HG02840 (cell line): ENCODE measurements at regions not wholly inside any gene's neighbourhood (a gene's known extent, or its start where the extent isn't known, plus 50 kb on each side); places are given as distances from the start of the nearest gene placed in this dataset.

ENCODE experiments used
- ATAC-seq: cut with Tn5 transposase; IDR thresholded peaks from one replicate; pipeline ENCODE4 v1.9.1; 2021; ENCODE audit warnings: mild to moderate bottlenecking, moderate library complexity, moderate number of reproducible peaks; ENCODE audit not compliant: unreplicated experiment, low FRiP score

DNA sequence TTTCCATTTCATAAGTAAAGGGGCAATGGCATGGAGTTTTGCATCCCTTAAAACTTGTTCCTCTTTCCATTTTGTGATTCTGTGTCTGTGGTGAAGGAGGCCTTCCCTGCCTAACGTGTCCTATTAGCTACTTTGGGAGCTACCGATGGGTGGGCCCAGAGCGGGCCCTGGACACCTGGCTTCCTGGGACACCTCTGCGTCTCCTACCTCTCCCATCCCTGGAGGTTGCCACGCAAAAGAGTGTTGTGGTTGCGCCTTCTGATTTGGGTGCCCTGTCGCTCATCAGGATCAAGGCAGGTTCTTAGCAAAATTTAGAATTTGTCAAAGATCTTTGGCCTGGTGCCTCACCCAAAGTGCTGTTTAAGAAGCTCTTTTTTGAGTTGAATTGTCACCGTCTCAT is 116.4 kb upstream of the CACNA1E start:
- no peak for ATAC-seq

DNA sequence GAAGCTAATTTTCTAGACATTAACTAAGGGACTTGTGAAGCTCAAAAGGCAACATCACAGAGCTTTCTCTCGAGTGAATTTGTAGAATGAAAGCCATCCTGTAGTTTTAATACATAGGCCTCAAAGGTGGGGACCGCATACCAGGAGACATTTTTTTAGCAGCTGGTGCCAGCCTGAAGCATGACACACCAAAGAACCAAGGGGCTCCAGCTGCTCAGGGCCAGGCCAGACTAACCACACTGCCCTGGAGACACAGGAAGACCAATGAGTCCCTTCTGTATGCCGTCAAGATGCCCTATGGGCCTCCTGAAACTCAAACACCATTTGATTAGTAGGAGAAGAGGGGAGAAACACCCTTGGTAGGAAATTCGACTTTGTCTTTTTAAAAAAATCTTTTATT is 113.9 kb upstream of the CACNA1E start:
- no peak for ATAC-seq

GRCh38 chr1:181383695-181384094 is 99.6 kb upstream of the CACNA1E start:
- no peak for ATAC-seq

GRCh38 chr1:181386340-181386739 is 97.0 kb upstream of the CACNA1E start:
- no peak for ATAC-seq

- ATAC-seq: no peak
Measured at GRCh38 chr1:181386951-181387350, 96.4 kb upstream of the CACNA1E start.

DNA sequence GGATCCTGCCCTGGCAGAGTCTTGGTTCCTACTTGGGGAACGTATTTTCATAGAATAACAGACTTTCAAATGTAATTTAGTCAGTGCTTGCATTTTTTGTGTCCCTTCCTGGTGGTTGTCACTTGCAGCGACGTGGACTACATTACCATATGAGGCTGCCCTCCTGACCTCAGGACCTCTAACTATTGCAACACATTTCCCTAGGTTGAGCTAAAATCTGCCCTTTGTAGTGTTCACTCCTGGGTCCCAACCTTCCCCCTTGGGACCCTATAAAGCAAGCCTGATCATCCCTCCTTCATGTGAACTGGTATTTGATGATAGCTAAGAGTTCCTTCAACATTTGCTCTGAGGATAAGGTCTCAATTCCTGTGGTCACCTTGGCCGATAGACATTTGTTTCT is 95.6 kb upstream of the CACNA1E start:
- no peak for ATAC-seq

DNA sequence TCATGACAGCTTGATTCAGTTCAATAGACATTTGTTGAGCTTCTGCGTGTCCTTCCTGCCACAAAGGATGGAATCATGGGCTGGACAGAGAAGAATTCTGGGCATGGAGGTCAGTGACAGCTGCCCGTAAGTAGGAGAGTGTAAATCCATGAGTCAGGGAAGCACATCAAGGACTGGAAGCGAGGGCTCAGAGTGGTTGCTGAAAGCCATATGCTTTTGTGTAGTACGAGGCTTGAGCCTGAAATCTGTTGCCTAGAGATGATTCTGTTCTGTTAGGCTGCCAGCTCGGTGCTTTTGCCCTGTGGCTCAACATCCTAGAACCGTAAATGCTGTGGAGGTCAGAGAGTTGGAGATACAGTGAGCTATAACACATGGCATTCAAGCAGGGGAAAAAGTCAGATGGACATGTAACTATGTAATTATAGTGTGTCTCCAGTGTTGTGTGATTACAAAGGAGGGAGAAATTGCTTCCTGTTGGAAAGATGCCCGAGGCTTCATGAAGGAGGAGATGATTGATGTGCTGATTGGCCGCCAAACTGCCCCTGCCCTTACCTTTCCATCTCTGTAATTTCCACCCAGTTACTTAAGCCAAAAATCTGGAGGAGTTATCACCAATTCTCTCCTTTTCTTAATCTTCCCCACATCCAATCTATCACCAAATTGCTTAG is 92.8 kb upstream of the CACNA1E start:
- no peak for ATAC-seq

DNA sequence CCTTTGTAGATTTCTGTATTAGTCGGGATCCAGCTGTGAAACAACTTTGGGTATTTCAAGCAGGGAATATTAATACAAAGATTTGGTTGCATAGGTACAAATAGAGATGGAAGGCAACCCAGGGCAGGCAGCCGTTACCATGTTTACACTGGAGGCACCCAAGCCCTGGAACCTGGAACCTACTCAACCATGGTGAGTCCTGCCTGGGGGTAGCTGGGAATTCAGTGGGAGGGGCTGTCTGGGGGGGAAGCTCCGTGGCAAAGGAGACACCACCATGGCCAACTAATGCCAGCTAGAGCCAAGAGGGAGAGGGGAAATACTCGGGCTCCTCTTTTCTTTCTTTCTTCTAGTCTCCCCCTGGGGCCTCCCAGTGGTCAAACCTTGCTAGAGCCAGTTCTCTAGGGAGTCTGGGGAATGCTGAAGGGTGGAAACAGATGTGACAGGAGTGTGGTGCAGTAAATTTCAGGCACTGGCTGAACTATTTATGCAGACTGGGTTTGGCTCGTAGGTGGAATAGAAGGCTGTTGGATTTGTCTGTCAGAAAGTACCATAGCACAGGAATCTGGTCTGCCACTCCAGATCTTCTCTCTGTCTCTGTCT is 91.9 kb upstream of the CACNA1E start:
- ATAC-seq: no peak

DNA sequence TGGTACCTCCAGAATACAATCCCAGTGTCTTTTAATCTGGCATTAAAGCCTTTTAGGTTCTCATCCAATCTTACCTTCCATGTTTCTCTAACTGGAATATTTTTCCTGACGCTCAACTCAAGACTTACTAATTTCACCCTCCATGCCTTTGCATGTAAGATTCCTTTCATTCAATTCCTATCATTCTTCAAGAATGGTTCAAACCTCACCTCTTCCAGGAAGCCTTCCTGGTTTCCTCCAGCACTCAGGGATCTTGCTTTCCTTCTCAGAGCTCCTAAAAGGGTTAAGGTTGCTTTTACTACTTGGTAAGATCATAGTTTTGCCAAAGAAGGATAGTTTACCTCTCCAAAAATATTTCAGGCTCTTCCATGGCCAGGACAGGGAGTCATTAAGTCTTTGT is 91.2 kb upstream of the CACNA1E start:
- no peak for ATAC-seq

- no peak for ATAC-seq
Measured at GRCh38 chr1:181392613-181393220, 90.6 kb upstream of the CACNA1E start.

DNA sequence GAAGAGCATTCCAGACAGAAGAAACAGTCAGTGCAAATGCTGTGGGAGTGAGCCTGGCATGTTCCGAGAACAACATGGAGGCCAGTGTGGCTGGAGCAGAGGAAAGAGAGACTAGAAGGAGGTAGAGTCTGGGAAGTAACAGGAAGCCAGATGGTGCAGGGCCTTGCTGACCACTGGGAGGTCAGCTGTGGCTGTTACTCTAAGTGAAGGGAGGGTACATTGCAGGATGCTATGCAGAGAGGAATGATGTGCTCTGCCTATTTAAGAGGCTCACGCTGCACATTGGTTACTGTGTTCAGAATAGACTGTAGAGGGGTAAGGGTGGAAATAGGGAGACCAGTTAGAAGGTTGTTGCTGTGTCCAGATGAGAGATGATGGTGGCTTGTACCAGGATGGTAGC is 88.6 kb upstream of the CACNA1E start:
- no peak for ATAC-seq

DNA sequence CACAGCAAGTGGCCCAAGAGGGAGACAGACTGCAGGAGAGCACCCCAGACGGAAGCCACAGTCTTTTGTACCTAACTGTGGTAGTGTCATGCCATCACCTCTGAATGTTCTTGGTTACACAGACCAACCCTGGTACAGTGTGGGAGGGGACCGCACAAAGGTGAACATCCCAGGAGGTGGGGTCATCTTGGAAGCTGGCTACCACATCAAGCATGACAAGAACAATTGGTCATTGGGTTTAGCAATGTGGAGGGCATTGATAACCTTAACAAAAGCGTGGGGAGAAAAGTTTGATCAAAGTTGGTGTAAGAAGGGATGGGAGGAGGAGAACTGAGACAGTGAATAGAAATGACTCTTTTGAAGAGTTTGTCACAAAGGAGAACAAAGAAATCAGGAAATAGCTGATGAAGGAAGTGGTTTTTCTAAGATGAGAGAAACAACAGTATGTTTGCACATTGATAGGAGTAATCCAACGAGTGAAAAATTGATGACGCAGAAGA is 87.1 kb upstream of the CACNA1E start:
- no peak for ATAC-seq

- no peak for ATAC-seq
Measured at GRCh38 chr1:181396811-181397210, 86.5 kb upstream of the CACNA1E start.

DNA sequence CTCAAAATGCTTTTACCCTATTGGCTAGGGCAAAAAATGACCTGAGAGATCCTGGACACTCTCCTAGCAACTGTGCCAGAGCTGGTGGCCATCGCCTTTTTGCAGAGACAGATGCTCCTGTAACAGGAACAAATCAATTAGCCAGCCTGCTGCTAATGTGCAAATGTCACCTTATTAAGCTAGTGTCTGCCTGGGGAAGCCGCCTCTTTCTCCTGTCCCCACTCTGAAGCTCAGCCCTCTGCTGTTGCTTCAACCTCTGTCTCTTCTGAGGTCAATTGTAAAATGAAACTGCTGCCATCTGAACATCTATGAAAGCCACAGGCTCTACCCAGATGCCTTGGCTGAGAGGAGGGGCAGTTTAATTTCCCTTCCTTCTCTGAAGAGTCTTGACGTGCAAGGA is 85.5 kb upstream of the CACNA1E start:
- no peak for ATAC-seq

GRCh38 chr1:181398544-181398943 is 84.8 kb upstream of the CACNA1E start:
- peak; percentile 89 for ATAC-seq

DNA sequence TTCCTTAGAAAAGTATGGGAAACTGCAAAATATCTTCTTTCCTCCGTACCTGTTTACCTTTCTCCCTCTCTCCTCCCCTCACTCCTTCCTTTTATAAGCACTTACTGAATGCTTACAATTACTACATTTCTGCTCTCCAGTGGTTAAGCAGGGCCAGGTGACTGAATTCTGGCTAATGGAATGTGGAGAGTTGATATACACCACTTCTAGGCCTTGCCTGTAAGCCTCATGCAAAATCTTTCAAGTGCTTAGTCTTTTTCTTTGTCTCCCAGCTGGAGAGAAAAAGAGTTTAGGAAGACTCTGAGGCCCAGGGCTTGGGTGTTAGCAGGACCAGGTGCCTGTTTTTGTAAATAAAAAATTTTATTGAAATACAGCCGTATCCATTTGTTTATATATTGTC is 77.7 kb upstream of the CACNA1E start:
- ATAC-seq: no peak

DNA sequence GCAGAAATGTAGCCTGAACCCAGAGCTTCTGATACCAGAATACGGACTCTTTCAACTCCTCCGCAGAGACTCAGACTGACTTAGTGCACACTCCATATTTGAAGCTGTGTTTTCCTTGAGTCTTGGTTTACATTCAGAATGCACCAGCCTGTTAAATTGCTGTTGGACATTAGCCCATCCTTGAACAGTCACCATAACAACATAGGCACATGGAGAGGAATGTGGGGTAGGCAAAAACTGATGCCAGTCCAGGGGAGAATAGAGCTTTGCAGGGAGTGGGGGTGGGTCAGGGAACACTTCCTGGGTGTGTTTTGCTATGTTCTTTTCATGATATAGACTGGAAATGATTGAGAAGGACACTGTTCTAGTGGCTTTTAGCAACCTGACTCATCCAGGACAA is 76.3 kb upstream of the CACNA1E start:
- no peak for ATAC-seq

DNA sequence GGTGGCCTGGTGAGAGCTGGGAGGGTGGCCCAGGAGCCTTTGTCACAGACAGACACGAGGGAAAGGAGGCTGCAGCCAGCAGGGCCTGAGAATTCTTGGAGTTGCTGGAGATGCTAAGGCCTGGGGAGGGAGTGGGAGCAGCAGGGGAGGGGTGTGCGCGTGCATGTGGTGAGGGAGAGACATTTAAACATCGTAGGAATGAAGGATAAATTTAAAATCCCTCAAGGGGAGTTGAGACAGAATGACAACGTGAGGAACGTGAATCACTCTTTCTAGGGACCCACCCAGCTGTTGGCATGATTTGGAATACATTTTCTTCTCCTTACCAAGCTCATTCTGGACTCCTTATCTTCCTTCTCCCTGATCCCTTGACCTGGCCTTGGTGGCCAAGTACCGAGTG is 73.3 kb upstream of the CACNA1E start:
- no peak for ATAC-seq

GRCh38 chr1:181412746-181413145 is 70.6 kb upstream of the CACNA1E start:
- ATAC-seq: no peak

DNA sequence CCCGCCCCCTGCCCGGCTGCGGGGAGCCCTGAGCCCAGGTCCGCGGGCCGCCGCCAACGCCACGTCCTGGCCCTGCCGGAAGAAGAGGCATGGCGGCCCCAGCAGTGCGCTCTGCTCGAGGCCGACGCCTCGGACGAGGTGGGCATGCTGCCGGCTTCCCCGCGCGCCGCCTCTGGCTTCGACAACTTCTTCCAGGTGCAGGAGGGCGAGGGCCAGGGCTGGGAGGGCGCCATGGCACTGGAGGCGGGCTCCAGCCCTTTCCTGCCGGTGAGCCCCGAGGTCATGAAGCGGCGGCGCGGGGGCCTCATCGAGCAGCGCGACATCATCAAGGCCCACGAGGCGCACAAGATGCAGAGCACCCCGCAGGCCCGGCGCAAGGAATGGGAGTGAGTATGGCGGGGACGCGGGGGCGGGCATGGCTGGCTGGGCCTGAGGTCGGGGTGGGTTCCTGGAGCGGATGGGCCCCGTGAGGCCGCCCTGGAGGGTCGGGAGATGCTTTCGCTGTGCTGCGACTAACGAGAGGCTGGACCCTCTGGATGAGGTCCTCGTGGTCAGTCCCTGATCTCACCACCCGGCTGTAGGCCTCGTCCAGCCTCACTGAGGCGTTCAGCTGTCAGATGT is 70.0 kb upstream of the CACNA1E start:
- ATAC-seq: no peak

DNA sequence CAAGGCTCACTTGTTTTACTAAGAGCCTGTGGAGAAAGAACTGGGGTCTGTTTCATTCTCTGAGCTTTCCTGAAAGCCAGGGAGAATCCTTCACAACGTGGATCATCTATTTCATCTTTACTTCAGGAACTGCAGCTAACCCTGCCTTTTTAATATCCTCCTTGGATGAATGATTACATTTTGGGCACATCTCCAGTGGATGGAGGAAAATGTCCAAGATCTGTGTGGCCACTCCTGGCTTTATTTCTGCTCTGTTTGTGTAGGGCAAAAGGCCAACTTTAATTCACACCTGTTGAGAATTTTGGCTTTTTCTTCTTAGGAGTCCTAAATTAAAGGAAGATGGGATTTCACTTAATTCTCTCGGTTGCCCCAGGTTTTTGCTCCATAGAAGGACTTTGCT is 69.5 kb upstream of the CACNA1E start:
- no peak for ATAC-seq
